ENCODE measurements at regions not wholly inside any gene's neighbourhood (a gene's known extent, or its start where the extent isn't known, plus 50 kb on each side); places are given as distances from the start of the nearest gene placed in this dataset.

DNA sequence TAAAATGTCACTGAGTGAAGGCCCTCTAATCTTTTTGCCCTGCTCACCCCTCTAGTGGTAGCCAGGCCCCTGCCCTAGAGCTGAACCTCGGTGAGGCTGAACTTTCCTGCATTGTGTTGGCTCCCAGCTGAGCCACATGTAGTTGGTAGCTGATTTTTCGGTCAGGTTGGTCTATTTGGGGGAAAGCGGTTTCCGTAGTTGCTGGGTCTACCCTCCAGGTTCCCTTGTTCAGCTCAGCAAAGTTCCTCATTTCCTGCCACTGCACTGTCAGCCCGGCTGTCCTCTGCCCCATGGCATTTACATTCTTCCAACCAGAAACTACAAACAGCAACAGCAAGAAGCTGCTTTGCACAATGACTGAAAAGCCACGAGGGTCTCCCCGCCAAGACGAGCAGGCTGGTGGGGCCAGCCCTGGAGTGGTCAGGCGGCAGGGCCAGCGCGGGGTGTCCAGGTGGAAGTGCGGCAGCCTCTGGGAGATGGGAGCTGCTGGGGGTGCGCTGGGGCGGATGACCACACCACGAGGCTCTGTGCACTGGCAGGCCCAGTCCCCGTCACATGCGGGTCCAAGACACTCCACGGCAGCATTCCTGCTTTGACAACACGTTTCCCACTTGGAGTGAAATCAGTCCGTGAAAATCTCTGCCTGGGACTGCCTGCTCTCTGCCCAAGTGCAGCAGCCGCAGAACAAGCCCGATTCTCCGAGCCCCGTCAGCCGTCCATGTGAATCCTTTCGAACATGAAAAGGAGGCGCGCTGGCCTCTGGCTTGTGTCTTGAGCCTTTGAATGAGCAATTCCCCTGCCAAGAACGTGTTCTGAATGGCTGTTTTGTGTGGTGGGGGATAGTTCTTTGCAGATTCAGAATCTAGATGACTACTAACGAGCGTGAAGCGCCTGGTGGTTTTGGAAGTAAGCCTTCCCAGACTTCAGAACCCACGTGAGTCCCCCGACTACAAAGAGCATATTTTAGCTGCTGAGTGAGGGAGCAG lies 159.4 kb downstream of the ASB1 start:
- Histone ChIP-seq H3K79me2 (ENCODE audit: low read length) (no peaks in the 10 kb centered on the region), H3K27ac (ENCODE audit: low read length) (no peak overlapping the region), H3K4me3 (ENCODE audit: low read length) (no peak overlapping the region), H3K4me1 (ENCODE audit: low read length) (no peaks in the 10 kb centered on the region), H3K36me3 (replicated peaks; ENCODE audit: insufficient read depth, low read length) (no peaks in the 10 kb centered on the region), H3K9ac (ENCODE audit: low read length) (no peak overlapping the region), H4K20me1 (ENCODE audit: insufficient read depth, low read length) (no peaks in the 10 kb centered on the region), H3F3A (ENCODE audit: insufficient read depth, low read length) (no peaks in the 10 kb centered on the region), H3K4me2 (ENCODE audit: low read depth, low read length) (no peak overlapping the region), H3K27me3 (replicated peaks; ENCODE audit: insufficient read depth, low read length) (no peaks in the 10 kb centered on the region), H3K9me3 (replicated peaks; ENCODE audit: insufficient read depth, low read length) (no peaks in the 10 kb centered on the region), H3K9me2 (replicated peaks; ENCODE audit: insufficient read depth, low read length) (no peaks in the 10 kb centered on the region), H2AFZ (ENCODE audit: low read length) (no peak overlapping the region)
- TF ChIP-seq, protein P1, sequence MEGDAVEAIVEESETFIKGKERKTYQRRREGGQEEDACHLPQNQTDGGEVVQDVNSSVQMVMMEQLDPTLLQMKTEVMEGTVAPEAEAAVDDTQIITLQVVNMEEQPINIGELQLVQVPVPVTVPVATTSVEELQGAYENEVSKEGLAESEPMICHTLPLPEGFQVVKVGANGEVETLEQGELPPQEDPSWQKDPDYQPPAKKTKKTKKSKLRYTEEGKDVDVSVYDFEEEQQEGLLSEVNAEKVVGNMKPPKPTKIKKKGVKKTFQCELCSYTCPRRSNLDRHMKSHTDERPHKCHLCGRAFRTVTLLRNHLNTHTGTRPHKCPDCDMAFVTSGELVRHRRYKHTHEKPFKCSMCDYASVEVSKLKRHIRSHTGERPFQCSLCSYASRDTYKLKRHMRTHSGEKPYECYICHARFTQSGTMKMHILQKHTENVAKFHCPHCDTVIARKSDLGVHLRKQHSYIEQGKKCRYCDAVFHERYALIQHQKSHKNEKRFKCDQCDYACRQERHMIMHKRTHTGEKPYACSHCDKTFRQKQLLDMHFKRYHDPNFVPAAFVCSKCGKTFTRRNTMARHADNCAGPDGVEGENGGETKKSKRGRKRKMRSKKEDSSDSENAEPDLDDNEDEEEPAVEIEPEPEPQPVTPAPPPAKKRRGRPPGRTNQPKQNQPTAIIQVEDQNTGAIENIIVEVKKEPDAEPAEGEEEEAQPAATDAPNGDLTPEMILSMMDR (IDR thresholded peaks at IDR 0.05; ENCODE audit: low read length): no peak
- TF ChIP-seq EZH2phosphoT487 (IDR thresholded peaks at IDR 0.05; ENCODE audit: low read length) (no peak), EZH2 (optimal IDR thresholded peaks at IDR 0.05; ENCODE audit: low read depth, low read length) (no peak)
- DNase-seq: no peak

DNA sequence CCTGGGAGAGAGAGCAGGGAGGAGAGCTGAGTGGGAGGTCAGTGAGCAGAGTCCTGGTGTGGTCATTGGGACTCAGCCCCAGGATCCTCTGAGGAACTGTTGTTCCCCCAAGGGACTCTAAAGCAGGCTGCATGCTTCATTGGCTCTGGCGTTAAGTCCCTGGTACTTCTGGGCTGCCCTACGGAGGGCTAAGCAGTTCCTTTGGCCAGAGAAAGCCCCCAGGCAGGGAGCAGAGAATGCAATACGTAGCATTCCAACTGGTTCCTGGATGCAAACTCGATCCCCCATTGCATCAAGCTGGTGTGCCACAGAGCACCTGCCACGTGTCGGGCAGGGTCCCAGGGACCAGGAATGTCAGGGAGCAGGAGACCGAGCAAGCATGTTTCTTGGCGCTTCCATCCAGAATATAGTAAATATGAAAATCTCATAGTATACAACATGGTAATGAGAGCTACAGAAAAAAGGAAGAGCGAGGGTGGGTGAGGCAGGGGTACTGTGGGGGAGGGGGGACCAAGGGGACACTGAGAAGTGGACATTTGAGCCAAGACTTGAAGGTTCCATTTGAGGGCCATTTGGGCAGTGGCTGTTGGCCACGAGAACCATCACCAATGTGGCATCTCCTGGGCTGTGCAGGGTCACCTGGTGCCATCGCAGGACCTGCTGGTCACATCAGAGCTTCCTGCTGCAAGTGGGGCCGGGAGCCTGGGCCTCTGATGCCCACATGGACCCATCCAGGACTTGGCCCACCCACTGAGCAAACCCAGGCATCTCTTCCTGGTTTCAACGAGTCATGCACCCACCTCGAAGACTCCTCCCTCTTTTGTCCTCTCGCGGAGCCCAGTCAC lies 160.4 kb downstream of the ASB1 start:
- no peak overlapping the region for H3K9ac ChIP-seq (ENCODE audit: low read length)
- H4K20me1 ChIP-seq (ENCODE audit: insufficient read depth, low read length): no peaks in the 10 kb centered on the region
- no peak overlapping the region for H3K4me3 ChIP-seq (ENCODE audit: low read length)
- H3K27me3 ChIP-seq (replicated peaks; ENCODE audit: insufficient read depth, low read length): no peaks in the 10 kb centered on the region
- no peaks in the 10 kb centered on the region for H3K9me2 ChIP-seq (replicated peaks; ENCODE audit: insufficient read depth, low read length)
- H3K79me2 ChIP-seq (ENCODE audit: low read length): no peaks in the 10 kb centered on the region
- no peak overlapping the region for H2AFZ ChIP-seq (ENCODE audit: low read length)
- no peak for DNase-seq
- no peaks in the 10 kb centered on the region for H3K36me3 ChIP-seq (replicated peaks; ENCODE audit: insufficient read depth, low read length)
- no peaks in the 10 kb centered on the region for H3F3A ChIP-seq (ENCODE audit: insufficient read depth, low read length)
- H3K4me1 ChIP-seq (ENCODE audit: low read length): no peaks in the 10 kb centered on the region
- H3K4me2 ChIP-seq (ENCODE audit: low read depth, low read length): no peak overlapping the region
- H3K9me3 ChIP-seq (replicated peaks; ENCODE audit: insufficient read depth, low read length): no peaks in the 10 kb centered on the region
- TF ChIP-seq, protein P1 (IDR thresholded peaks at IDR 0.05; ENCODE audit: low read length): no peak
- TF ChIP-seq EZH2phosphoT487 (IDR thresholded peaks at IDR 0.05; ENCODE audit: low read length) (no peak), EZH2 (optimal IDR thresholded peaks at IDR 0.05; ENCODE audit: low read depth, low read length) (no peak)
- H3K27ac ChIP-seq (ENCODE audit: low read length): no peak overlapping the region

DNA sequence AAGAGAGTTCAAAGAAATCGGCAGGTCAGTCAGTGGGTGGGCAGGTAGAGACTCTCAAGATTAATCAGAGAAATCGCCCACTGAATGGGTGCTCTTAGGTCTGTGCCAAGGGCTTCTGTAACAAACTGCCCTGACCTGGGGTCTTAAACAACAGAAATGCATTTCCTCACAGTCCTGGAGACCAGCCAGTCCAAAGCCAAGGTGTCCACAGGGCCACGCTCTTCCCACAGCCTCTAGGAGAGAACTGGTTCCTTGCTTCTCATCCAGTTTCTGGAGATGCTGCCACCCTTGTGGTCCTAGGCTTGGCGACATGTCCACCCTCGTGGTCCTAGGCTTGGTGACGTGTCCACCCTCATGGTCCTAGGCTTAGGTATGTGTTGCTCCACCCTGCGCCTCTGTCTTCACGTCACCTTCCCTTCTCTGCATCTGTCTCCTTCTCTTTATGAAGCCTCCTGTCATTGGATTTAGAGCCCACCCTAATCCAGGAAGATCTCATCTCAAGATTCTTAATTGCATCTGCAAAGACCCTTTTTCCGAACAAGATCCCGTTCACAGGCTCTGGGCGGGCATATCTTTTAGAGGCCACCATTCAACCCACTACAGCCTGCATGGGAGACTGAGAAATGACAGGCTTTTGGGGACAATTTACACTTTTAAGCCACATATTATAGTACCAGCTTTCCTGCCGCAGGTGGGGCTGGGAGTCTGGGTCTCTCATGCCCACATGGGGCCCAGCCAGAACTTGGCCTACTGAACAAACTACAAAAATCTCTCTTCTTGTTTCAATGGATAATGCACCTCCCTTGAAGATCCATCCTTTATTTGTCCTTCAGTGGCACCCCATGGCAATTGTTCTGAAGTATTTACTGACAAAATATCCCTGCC lies 161.3 kb downstream of the ASB1 start:
- H3K4me3 ChIP-seq (ENCODE audit: low read length): no peak overlapping the region
- H3F3A ChIP-seq (ENCODE audit: insufficient read depth, low read length): no peaks in the 10 kb centered on the region
- H3K9ac ChIP-seq (ENCODE audit: low read length): no peak overlapping the region
- H3K27me3 ChIP-seq (replicated peaks; ENCODE audit: insufficient read depth, low read length): 0 out of 2 replicates have a peak, but pooled peaks cover 4% of the 10 kb centered on the region
- no peaks in the 10 kb centered on the region for H3K79me2 ChIP-seq (ENCODE audit: low read length)
- no peak overlapping the region for H2AFZ ChIP-seq (ENCODE audit: low read length)
- H4K20me1 ChIP-seq (ENCODE audit: insufficient read depth, low read length): no peaks in the 10 kb centered on the region
- no peak overlapping the region for H3K27ac ChIP-seq (ENCODE audit: low read length)
- no peaks in the 10 kb centered on the region for H3K9me3 ChIP-seq (replicated peaks; ENCODE audit: insufficient read depth, low read length)
- no peaks in the 10 kb centered on the region for H3K9me2 ChIP-seq (replicated peaks; ENCODE audit: insufficient read depth, low read length)
- no peak overlapping the region for H3K4me2 ChIP-seq (ENCODE audit: low read depth, low read length)
- DNase-seq: no peak
- no peaks in the 10 kb centered on the region for H3K36me3 ChIP-seq (replicated peaks; ENCODE audit: insufficient read depth, low read length)
- TF ChIP-seq EZH2 (optimal IDR thresholded peaks at IDR 0.05; ENCODE audit: low read depth, low read length) (no peak), EZH2phosphoT487 (IDR thresholded peaks at IDR 0.05; ENCODE audit: low read length) (no peak)
- TF ChIP-seq, protein P1 (IDR thresholded peaks at IDR 0.05; ENCODE audit: low read length): no peak
- H3K4me1 ChIP-seq (ENCODE audit: low read length): no peaks in the 10 kb centered on the region
